ENCODE measurements at regions not wholly inside any gene's neighbourhood (a gene's known extent, or its start where the extent isn't known, plus 50 kb on each side); places are given as distances from the start of the nearest gene placed in this dataset.

DNA sequence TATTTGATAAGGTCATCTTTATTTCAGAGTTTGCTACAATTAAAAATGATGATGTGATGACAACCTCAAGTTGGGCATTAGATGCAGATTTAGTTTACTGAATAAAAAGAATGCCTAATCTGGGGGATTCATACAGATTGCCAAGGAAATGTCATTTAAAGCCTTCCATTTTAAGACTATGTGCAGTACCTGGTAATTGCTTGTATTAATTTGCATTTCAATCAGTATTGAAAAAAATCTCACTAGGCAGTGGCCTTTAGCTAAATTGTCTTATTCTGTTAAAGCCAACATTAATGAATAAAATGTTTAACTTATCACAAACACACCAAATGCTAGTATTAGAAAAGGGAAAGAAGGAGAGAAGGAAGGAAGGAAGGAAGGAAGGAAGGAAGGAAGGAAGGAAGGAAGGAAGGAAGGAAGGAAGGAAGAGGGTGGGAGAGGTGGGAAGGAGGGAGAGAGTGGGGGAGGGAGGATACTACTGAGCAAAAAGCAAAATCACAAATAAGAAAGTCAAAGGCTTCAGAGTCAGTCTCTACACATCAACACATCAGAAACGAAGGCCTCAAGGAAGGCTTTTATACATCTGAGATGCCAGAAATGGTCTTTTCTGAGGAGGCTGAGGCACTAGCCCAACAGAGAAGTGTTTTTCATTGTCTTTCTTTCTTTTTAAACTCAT is 271.1 kb upstream of the CLEC14A start:
- Histone ChIP-seq H3K9me3 (ENCODE audit: low read length) (peaks cover 5% of the 10 kb centered on the region; the same call in 1 of the 2 replicates), H3K9ac (ENCODE audit: insufficient read depth, low read depth, low read length) (no peak overlapping the region), H3K27me3 (ENCODE audit: control insufficient read depth in 1 of 2, insufficient read depth in 2 of 2, low read length in 2 of 2) (no peaks in the 10 kb centered on the region), H4K20me1 (ENCODE audit: insufficient read depth, low read length) (no peaks in the 10 kb centered on the region), H3K4me1 (ENCODE audit: insufficient read depth, low read length) (no peaks in the 10 kb centered on the region), H3K36me3 (replicated peaks in 1 of 2; ENCODE audit: control insufficient read depth in 1 of 2, insufficient read depth in 2 of 2, low read length in 2 of 2) (no peaks in the 10 kb centered on the region), H3K27ac (ENCODE audit: extremely low read length, insufficient read depth, low read length) (no peak overlapping the region), H3K4me3 (replicated peaks in 1 of 3; ENCODE audit: insufficient read depth in 1 of 3, low read depth in 2 of 3, low read length in 3 of 3) (no peak overlapping the region), H3K79me2 (ENCODE audit: insufficient read depth, low read length) (no peaks in the 10 kb centered on the region), H3K4me2 (ENCODE audit: low read depth, low read length) (no peak overlapping the region), H2AFZ (ENCODE audit: low read length) (no peak overlapping the region)
- BruUV-seq (replicated peaks), result no TSS peak
- in situ Hi-C loops (cut with HindIII; ENCODE audit: extremely low pct_ligation_motif_present, low pct_unique_long_range_greater_than_20kb) (no loop called here), intact Hi-C loops (cut with micrococcal nuclease; ENCODE audit: unreplicated experiment) (loop anchor here (1.0 kb wide), 1 partner anchor 267 kb away; no protein-coding TSS in a partner anchor)
- no peak for ATAC-seq
- FAIRE-seq, result no peak
- no peak for DNase-seq (ENCODE audit: low spot score)
- TF ChIP-seq HNRNPK (IDR thresholded peaks at IDR 0.05; ENCODE audit: low read depth, low read length, poor library complexity, severe bottlenecking), result peak; percentile 94
- TF ChIP-seq, protein P1, sequence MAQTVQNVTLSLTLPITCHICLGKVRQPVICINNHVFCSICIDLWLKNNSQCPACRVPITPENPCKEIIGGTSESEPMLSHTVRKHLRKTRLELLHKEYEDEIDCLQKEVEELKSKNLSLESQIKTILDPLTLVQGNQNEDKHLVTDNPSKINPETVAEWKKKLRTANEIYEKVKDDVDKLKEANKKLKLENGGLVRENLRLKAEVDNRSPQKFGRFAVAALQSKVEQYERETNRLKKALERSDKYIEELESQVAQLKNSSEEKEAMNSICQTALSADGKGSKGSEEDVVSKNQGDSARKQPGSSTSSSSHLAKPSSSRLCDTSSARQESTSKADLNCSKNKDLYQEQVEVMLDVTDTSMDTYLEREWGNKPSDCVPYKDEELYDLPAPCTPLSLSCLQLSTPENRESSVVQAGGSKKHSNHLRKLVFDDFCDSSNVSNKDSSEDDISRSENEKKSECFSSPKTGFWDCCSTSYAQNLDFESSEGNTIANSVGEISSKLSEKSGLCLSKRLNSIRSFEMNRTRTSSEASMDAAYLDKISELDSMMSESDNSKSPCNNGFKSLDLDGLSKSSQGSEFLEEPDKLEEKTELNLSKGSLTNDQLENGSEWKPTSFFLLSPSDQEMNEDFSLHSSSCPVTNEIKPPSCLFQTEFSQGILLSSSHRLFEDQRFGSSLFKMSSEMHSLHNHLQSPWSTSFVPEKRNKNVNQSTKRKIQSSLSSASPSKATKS (CRISPR knock-in tag; IDR thresholded peaks at IDR 0.05), result no peak
- no peak for TF ChIP-seq NFE2L2 (IDR thresholded peaks at IDR 0.05; ENCODE audit: low read length)
- 0 out of 2 replicates have a peak, but pooled peaks have one; percentile 83 for TF ChIP-seq U2AF2 (IDR thresholded peaks at IDR 0.05; ENCODE audit: low read depth, low read length)
- TF ChIP-seq ZNF44 (CRISPR knock-in tag; IDR thresholded peaks at IDR 0.05), result no peak
- no peak for TF ChIP-seq ZNF460 (CRISPR knock-in tag; IDR thresholded peaks at IDR 0.05; ENCODE audit: borderline replicate concordance)
- TF ChIP-seq ZNF557 (CRISPR knock-in tag; IDR thresholded peaks at IDR 0.05), result no peak
- no peak for TF ChIP-seq CCDC6 (CRISPR knock-in tag; IDR thresholded peaks at IDR 0.05)
- TF ChIP-seq FOXA1 (IDR thresholded peaks at IDR 0.05), result peak; percentile 23; the same call in 1 of the 2 replicates
- TF ChIP-seq FOXA1 (CRISPR knock-in tag; IDR thresholded peaks at IDR 0.05), result no peak
- ChIA-PET POLR2A (no interaction called here), CTCF (ENCODE audit: low intra/inter-chr PET ratio, low total read pairs) (no interaction called here)
- WGBS (ENCODE audit: low lambda C conversion rate), result 0% methylated on average over 1 of the region's 1 CpG

Data from HepG2 (cell line).